ENCODE measurements at regions not wholly inside any gene's neighbourhood (a gene's known extent, or its start where the extent isn't known, plus 50 kb on each side); places are given as distances from the start of the nearest gene placed in this dataset.

DNA sequence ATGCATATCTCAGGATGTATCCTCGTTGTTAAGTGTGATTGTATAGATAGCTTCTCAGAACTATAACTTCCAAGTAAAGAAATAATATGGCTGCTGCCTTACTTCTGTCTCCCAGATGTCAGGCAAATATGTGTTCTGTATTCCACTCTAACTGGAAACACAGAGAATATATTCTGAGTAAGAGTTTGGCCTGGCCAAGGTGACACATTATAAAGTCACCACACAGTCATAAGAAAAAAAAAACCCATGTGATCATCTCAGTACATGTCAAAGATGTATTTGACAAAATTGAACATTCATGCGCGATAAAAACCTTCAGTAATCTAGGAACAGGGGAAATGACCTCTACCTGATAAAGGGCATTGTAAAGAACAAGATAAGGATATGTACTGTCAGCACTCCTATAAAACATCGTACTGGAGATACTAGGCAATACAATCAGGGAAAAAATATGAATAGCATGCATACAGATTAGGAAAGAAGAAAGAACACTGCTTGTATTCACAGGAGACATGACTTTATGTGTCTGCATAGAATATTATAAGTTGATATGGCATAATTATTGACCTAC is 207.1 kb downstream of the ZNF330 start:
- no peak overlapping the region for H3K27ac ChIP-seq
- in situ Hi-C loops (cut with MboI; ENCODE audit: low pct_ligation_motif_present in 1 of 4, low pct_unique_long_range_greater_than_20kb in 1 of 4, low sequenced_read_pairs in 3 of 4): no loop called here
- DNase-seq: no peak
- H3K9me3 ChIP-seq: no peaks in the 10 kb centered on the region
- 68 to 72% methylated on average over 4 of the region's 4 CpGs for WGBS, 2 donors (ENCODE audit: low coverage in 1 of 2)
- no peak overlapping the region for H3K4me3 ChIP-seq
- no peaks in the 10 kb centered on the region for H3K36me3 ChIP-seq
- H3K4me1 ChIP-seq: no peaks in the 10 kb centered on the region
- no peaks in the 10 kb centered on the region for H3K27me3 ChIP-seq
- TF ChIP-seq EP300 (IDR thresholded peaks at IDR 0.05; ENCODE audit: low read depth): no peak
- TF ChIP-seq POLR2AphosphoS5 (IDR thresholded peaks at IDR 0.05): no peak
- TF ChIP-seq, protein P1, sequence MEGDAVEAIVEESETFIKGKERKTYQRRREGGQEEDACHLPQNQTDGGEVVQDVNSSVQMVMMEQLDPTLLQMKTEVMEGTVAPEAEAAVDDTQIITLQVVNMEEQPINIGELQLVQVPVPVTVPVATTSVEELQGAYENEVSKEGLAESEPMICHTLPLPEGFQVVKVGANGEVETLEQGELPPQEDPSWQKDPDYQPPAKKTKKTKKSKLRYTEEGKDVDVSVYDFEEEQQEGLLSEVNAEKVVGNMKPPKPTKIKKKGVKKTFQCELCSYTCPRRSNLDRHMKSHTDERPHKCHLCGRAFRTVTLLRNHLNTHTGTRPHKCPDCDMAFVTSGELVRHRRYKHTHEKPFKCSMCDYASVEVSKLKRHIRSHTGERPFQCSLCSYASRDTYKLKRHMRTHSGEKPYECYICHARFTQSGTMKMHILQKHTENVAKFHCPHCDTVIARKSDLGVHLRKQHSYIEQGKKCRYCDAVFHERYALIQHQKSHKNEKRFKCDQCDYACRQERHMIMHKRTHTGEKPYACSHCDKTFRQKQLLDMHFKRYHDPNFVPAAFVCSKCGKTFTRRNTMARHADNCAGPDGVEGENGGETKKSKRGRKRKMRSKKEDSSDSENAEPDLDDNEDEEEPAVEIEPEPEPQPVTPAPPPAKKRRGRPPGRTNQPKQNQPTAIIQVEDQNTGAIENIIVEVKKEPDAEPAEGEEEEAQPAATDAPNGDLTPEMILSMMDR (IDR thresholded peaks at IDR 0.05): no peak
- TF ChIP-seq POLR2A (IDR thresholded peaks at IDR 0.05): no peak
- intact Hi-C loops (cut with DNase I; ENCODE audit: low total_unique reads): no loop called here

DNA sequence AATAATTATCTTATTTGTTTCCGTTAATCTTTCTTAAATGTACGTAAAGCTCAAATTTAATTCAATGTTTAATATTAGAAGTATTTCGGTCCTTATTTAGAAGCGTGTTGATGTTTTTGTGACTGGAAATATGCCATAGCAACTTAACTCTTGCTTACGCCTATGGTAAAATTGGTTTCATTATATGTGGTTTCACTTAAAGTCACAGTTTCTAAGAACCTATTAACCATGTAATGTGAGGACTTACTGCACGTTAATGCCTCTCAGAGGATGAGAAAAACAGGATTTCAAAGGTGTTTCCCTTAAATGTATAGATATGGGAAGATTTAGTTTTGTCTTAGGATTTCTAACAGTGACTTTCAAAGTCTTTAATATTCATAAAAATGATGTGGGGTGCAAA is 206.4 kb upstream of the IL15 start:
- Histone ChIP-seq H3K36me3 (no peaks in the 10 kb centered on the region), H3K4me3 (no peak overlapping the region), H3K9me3 (no peaks in the 10 kb centered on the region), H3K27ac (no peak overlapping the region), H3K4me1 (no peaks in the 10 kb centered on the region), H3K27me3 (no peaks in the 10 kb centered on the region)
- in situ Hi-C loops (cut with MboI; ENCODE audit: low pct_ligation_motif_present in 1 of 4, low pct_unique_long_range_greater_than_20kb in 1 of 4, low sequenced_read_pairs in 3 of 4): no loop called here
- TF ChIP-seq, protein P1 (IDR thresholded peaks at IDR 0.05): no peak
- no peak for TF ChIP-seq POLR2AphosphoS5 (IDR thresholded peaks at IDR 0.05)
- TF ChIP-seq EP300 (IDR thresholded peaks at IDR 0.05; ENCODE audit: low read depth): no peak
- no peak for TF ChIP-seq POLR2A (IDR thresholded peaks at IDR 0.05)
- intact Hi-C loops (cut with DNase I; ENCODE audit: low total_unique reads): no loop called here
- no peak for DNase-seq
- 77 to 84% methylated on average over 6 of the region's 6 CpGs for WGBS, 2 donors (ENCODE audit: low coverage in 1 of 2)

DNA sequence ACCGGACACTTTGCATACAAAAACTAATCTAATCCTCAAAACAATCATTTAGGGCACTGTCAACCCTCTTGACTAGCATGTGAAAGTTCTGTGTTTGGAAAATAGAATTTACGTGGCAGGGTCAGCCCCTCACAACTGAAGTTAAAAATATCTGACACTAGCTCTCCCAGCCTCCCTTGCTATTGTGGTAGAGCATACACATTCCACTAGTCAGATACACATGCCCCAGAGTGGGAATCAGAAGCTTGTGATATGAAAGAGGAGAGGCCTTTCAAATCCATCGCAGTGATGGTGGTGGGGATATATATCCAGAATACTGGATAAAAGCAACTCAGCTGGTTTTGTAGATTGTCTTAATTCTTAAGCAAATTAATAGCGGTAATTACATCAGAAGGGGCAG is 205.7 kb upstream of the IL15 start:
- intact Hi-C loops (cut with DNase I; ENCODE audit: low total_unique reads): no loop called here

DNA sequence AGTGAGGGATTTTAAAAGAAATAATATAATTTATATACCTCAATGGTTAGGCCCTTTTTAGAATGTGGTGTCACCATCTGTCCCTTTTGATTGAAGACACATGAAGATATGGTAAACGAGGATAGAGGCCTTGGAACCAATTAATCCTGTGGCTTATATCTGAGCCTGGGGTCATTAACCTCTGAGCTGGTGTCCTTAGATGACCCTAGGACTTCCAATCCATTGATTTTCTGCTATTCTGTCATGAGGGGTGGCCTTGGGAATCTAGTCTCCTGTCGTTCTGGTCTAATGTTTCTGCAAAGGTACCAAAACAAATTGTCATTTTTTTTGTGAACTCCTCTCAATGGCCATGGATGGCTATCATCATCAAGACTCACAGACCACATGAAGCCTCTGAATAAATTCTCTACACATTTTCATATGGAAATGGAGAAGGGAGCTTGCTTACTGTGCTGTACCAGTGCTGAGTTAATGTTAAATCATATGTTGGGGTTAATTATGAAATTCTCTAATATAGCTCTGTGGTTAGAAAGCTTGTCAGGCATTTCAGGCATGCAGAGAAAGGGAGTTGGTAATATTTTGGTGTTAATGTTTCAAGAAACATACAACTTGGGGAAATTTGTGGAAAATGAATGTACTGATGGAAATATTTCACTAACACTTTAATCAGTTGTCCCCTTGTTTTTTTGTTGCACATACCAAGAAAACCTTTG is 204.2 kb upstream of the IL15 start:
- no peaks in the 10 kb centered on the region for H3K36me3 ChIP-seq
- DNase-seq: no peak
- 45 to 51% methylated on average over 2 of the region's 2 CpGs for WGBS, 2 donors (ENCODE audit: low coverage in 1 of 2)
- H3K4me1 ChIP-seq: no peaks in the 10 kb centered on the region
- no peak overlapping the region for H3K4me3 ChIP-seq
- in situ Hi-C loops (cut with MboI; ENCODE audit: low pct_ligation_motif_present in 1 of 4, low pct_unique_long_range_greater_than_20kb in 1 of 4, low sequenced_read_pairs in 3 of 4): no loop called here
- TF ChIP-seq POLR2AphosphoS5 (IDR thresholded peaks at IDR 0.05): no peak
- intact Hi-C loops (cut with DNase I; ENCODE audit: low total_unique reads): no loop called here
- no peak overlapping the region for H3K27ac ChIP-seq
- no peaks in the 10 kb centered on the region for H3K27me3 ChIP-seq
- H3K9me3 ChIP-seq: no peaks in the 10 kb centered on the region

More for the DNA sequence above, 205.7 kb upstream of the IL15 start:
- Histone ChIP-seq H3K36me3 (no peaks in the 10 kb centered on the region), H3K4me3 (no peak overlapping the region), H3K9me3 (no peaks in the 10 kb centered on the region), H3K4me1 (no peaks in the 10 kb centered on the region), H3K27me3 (no peaks in the 10 kb centered on the region), H3K27ac (no peak overlapping the region)
- WGBS, 2 donors (ENCODE audit: low coverage in 1 of 2): 92 to 100% methylated on average over 2 to 4 of the region's 4 CpGs
- in situ Hi-C loops (cut with MboI; ENCODE audit: low pct_ligation_motif_present in 1 of 4, low pct_unique_long_range_greater_than_20kb in 1 of 4, low sequenced_read_pairs in 3 of 4): no loop called here
- TF ChIP-seq, protein P1 (IDR thresholded peaks at IDR 0.05): no peak
- no peak for DNase-seq
